SK-N-MC (cell line): ENCODE measurements at regions not wholly inside any gene's neighbourhood (a gene's known extent, or its start where the extent isn't known, plus 50 kb on each side); places are given as distances from the start of the nearest gene placed in this dataset.
"Not testable (repeated sequence)": the region's sequence is repeated elsewhere in the genome, so short reads cannot be mapped to it uniquely, and the experiment has no call there.

ENCODE experiments used
- DNase-seq: peaks from one replicate; pipeline ENCODE4 v3.0.0-alpha.2; 2011; ENCODE audit warnings: low read depth, low spot score
- H3K27ac ChIP-seq: fragments of 200-600 bp; sonication (generic); 2 replicates; pipeline ENCODE4 v1.5.1; 2016; ENCODE audit warnings: mixed run types
- H3K36me3 ChIP-seq: fragments of 200-600 bp; sonication (generic); 2 replicates; pipeline ENCODE4 v1.6.1; 2017; ENCODE audit warnings: antibody characterized with exemption, low read length, mixed read lengths; ENCODE audit not compliant: insufficient read depth
- H3K4me3 ChIP-seq: fragments of 200-600 bp; sonication (generic); 2 replicates; pipeline ENCODE4 v1.5.1; 2016
- H3K9ac ChIP-seq: fragments of 200-600 bp; sonication (generic); 2 replicates; pipeline ENCODE4 v1.8.0; 2017; ENCODE audit warnings: mixed run types, mixed read lengths; ENCODE audit not compliant: insufficient read length
- H3K9me3 ChIP-seq: fragments of 200-600 bp; sonication (generic); 2 replicates; pipeline ENCODE4 v1.6.1; 2017; ENCODE audit warnings: low read depth, mild to moderate bottlenecking, antibody characterized with exemption, low read length, moderate library complexity, mixed read lengths
- EZH2 ChIP-seq: fragments of 200-600 bp; sonication (generic); IDR thresholded peaks from one replicate; pipeline ENCODE4 v1.6.1; 2017; ENCODE audit warnings: antibody characterized with exemption
- FOXP2 ChIP-seq: optimal IDR thresholded peaks from 2 replicates; pipeline ENCODE3; 2011; ENCODE audit warnings: mild to moderate bottlenecking, moderate library complexity; ENCODE audit not compliant: insufficient read depth; ENCODE audit errors: extremely low read length, control extremely low read depth
- POLR2AphosphoS5 ChIP-seq: IDR thresholded peaks from 2 replicates; pipeline ENCODE4 v1.6.1; 2012; ENCODE audit warnings: mild to moderate bottlenecking, low read depth, low read length, borderline replicate concordance

DNA sequence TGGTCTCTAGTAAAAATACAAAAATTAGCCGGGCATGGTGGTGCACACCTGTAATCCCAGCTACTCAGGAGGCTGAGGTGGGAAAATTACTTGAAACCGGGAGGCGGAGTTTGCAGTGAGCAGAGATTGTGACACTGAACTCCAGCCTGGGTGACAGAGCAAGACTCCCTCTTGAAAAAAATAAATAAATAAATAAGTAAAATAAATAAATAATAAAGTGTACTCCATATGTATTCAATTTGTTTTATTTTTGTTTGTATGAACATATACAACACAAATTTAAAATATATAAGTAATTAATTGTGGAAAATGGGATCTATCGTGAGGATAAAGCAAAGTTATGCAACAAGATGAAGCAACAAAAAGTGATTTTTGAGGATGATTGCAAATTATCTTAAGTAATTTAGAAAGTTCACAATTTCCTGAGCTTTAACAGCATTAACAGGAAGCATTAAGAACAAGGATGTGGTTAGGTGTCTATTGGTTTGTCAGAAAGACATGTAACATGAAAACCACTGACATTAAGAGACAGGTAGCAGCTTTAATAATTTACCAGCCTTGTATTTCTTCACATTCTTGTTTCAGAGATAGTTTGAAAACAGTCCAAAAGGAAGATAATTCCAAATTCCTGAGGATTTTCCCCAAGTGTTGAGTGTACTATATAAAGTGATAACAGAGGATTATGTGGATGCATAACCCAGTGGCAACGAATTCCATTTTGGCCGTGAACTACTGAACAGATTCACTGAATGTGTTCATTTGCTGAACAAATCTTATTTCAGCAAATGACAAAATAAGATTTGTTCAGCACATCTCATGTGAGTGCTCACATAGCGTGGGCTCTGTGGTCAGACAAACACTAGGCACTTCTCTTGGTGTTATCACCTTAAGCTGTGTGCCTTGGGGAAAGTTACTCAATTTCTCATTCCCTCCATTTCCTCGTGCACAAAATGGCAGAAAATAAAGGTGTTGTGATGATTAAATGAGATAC, 68.6 kb upstream of the RESF1 start:
- Histone ChIP-seq H3K9me3 (no peaks in the 10 kb centered on the region), H3K4me3 (no peak overlapping the region), H3K27ac (no peak overlapping the region), H3K9ac (no peak overlapping the region), H3K36me3 (no peaks in the 10 kb centered on the region)
- TF ChIP-seq EZH2, result no peak
- no peak for TF ChIP-seq POLR2AphosphoS5
- no peak for TF ChIP-seq FOXP2
- no peak for DNase-seq

DNA sequence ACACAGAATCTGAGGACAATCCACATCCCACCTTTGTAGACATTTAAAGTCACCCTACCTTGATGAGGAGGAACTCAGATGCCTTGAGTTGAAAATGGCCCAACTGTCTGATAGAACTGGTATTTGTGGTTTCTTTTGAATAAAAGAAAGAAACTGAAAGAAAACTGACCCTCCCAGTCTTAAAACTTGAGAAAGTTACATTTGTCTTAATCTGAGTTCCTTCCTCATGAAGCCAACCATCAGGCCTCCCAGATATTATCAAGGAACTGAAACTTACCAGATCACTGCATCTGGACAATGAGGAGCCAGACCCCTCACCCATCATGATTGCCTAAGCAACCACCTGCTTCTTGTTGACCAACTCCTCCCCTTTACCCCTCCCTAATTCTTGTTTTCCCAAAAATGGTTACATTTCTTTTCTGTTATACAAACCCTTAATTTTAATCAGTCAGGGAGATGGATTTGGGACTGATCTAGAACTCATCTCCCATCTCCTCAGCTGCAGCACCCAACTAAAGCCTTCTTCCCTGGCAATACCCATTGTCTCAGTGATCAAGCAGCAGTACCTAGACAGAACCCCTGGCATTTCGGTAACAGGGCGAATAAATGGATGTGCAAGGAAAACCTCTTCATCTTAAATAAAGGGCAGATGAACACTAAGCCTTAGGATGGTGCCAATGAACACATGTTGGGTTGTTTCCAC, 72.0 kb upstream of the RESF1 start:
- no peak for TF ChIP-seq EZH2
- TF ChIP-seq FOXP2, result no peak
- no peak for TF ChIP-seq POLR2AphosphoS5
- Histone ChIP-seq H3K27ac (no peak overlapping the region), H3K9me3 (no peaks in the 10 kb centered on the region), H3K9ac (no peak overlapping the region), H3K36me3 (no peaks in the 10 kb centered on the region), H3K4me3 (no peak overlapping the region)
- no peak for DNase-seq

- not testable (repeated sequence) for H3K4me3 ChIP-seq, H3K9me3 ChIP-seq, DNase-seq, H3K36me3 ChIP-seq, H3K9ac ChIP-seq, H3K27ac ChIP-seq
Observed at GRCh38 chr12:31882682-31883081, 76.5 kb upstream of the RESF1 start.

- TF ChIP-seq EZH2 (no peak), FOXP2 (no peak), POLR2AphosphoS5 (no peak)
- no peak for DNase-seq
- H3K27ac ChIP-seq, result no peak overlapping the region
Observed at GRCh38 chr12:31880340-31880739, 78.9 kb upstream of the RESF1 start.

GRCh38 chr12:31877884-31878283, 81.3 kb upstream of the RESF1 start:
- Histone ChIP-seq H3K36me3 (no peaks in the 10 kb centered on the region), H3K9me3 (no peaks in the 10 kb centered on the region), H3K9ac (no peak overlapping the region), H3K27ac (no peak overlapping the region), H3K4me3 (no peak overlapping the region)
- TF ChIP-seq EZH2 (no peak), POLR2AphosphoS5 (no peak), FOXP2 (no peak)
- DNase-seq, result no peak

More at GRCh38 chr12:31880340-31880739, 78.9 kb upstream of the RESF1 start:
- Histone ChIP-seq H3K9me3 (no peaks in the 10 kb centered on the region), H3K36me3 (no peaks in the 10 kb centered on the region), H3K4me3 (no peak overlapping the region), H3K9ac (no peak overlapping the region)

GRCh38 chr12:31876568-31877424, 82.4 kb upstream of the RESF1 start:
- Histone ChIP-seq H3K36me3 (no peaks in the 10 kb centered on the region), H3K9me3 (no peaks in the 10 kb centered on the region), H3K27ac (no peak overlapping the region), H3K9ac (no peak overlapping the region), H3K4me3 (no peak overlapping the region)
- TF ChIP-seq FOXP2 (no peak), EZH2 (no peak), POLR2AphosphoS5 (no peak)
- no peak for DNase-seq

- DNase-seq, result no peak
- H3K9me3 ChIP-seq, result no peaks in the 10 kb centered on the region
- no peak overlapping the region for H3K4me3 ChIP-seq
- no peak overlapping the region for H3K27ac ChIP-seq
- no peak overlapping the region for H3K9ac ChIP-seq
- TF ChIP-seq EZH2 (no peak), POLR2AphosphoS5 (no peak), FOXP2 (no peak)
- no peaks in the 10 kb centered on the region for H3K36me3 ChIP-seq
Observed at GRCh38 chr12:31875609-31875964, 83.6 kb upstream of the RESF1 start.

GRCh38 chr12:31874961-31875608, 84.1 kb upstream of the RESF1 start:
- H3K9me3 ChIP-seq, result no peaks in the 10 kb centered on the region
- no peak for DNase-seq
- no peak overlapping the region for H3K27ac ChIP-seq
- no peak overlapping the region for H3K4me3 ChIP-seq
- no peak overlapping the region for H3K9ac ChIP-seq
- no peaks in the 10 kb centered on the region for H3K36me3 ChIP-seq
- no peak for TF ChIP-seq POLR2AphosphoS5
- TF ChIP-seq FOXP2, result no peak
- no peak for TF ChIP-seq EZH2
